Stimulated activated CD8-positive, alpha-beta memory T cell treated with anti-CD3 and anti-CD28 coated beads, Interleukin-12 subunit alpha, Interleukin-12 subunit beta, amount 100 ng/mL, for 4 hours (primary cell): ENCODE measurements at regions not wholly inside any gene's neighbourhood (a gene's known extent, or its start where the extent isn't known, plus 50 kb on each side); places are given as distances from the start of the nearest gene placed in this dataset.

Source experiments
- DNase-seq: peaks from one replicate; pipeline ENCODE4 v3.0.0-alpha.2; 2020; ENCODE audit warnings: low read depth

- no peak for DNase-seq
Measured at GRCh38 chr4:153107246-153107645, 97.0 kb upstream of the TRIM2 start.

- DNase-seq, result no peak
Measured at GRCh38 chr4:153109296-153109849, 94.9 kb upstream of the TRIM2 start.

GRCh38 chr4:153110739-153111138 is 93.5 kb upstream of the TRIM2 start:
- DNase-seq, result no peak

- no peak for DNase-seq
Measured at GRCh38 chr4:153111426-153112040, 92.7 kb upstream of the TRIM2 start.

GRCh38 chr4:153112041-153112441 is 92.2 kb upstream of the TRIM2 start:
- DNase-seq, result no peak

- DNase-seq, result no peak
Measured at GRCh38 chr4:153113061-153113837, 91.0 kb upstream of the TRIM2 start.

- DNase-seq, result no peak
Measured at GRCh38 chr4:153113838-153114105, 90.5 kb upstream of the TRIM2 start.

- DNase-seq, result no peak
Measured at GRCh38 chr4:153114771-153115321, 89.4 kb upstream of the TRIM2 start.

GRCh38 chr4:153115322-153116290 is 88.6 kb upstream of the TRIM2 start:
- peak; percentile 54 for DNase-seq

- no peak for DNase-seq
Measured at GRCh38 chr4:153116291-153116680, 88.0 kb upstream of the TRIM2 start.

GRCh38 chr4:153116801-153117200 is 87.4 kb upstream of the TRIM2 start:
- DNase-seq, result no peak

GRCh38 chr4:153117554-153117953 is 86.7 kb upstream of the TRIM2 start:
- DNase-seq, result no peak

- DNase-seq, result no peak
Measured at GRCh38 chr4:153119626-153120025, 84.6 kb upstream of the TRIM2 start.

GRCh38 chr4:153120235-153120634 is 84.0 kb upstream of the TRIM2 start:
- DNase-seq, result no peak

GRCh38 chr4:153122855-153123254 is 81.4 kb upstream of the TRIM2 start:
- DNase-seq, result no peak

GRCh38 chr4:153126137-153126536 is 78.1 kb upstream of the TRIM2 start:
- no peak for DNase-seq

- peak; percentile 54 for DNase-seq
Measured at GRCh38 chr4:153127760-153128494, 76.3 kb upstream of the TRIM2 start.

- DNase-seq, result no peak
Measured at GRCh38 chr4:153131596-153131995, 72.6 kb upstream of the TRIM2 start.

GRCh38 chr4:153137159-153137558 is 67.1 kb upstream of the TRIM2 start:
- no peak for DNase-seq

GRCh38 chr4:153137677-153138630 is 66.3 kb upstream of the TRIM2 start:
- DNase-seq, result no peak
